DND-41 (cell line): ENCODE measurements at regions not wholly inside any gene's neighbourhood (a gene's known extent, or its start where the extent isn't known, plus 50 kb on each side); places are given as distances from the start of the nearest gene placed in this dataset.
A peak's percentile ranks its signal among the peaks of the same experiment; 100 is the strongest.

Experiments
- ATAC-seq: fragments of 200-7000 bp; cut with Tn5 transposase; 3 replicates; pipeline ENCODE4 v1.9.1; 2021; ENCODE audit warnings: low read depth; ENCODE audit not compliant: insufficient read depth
- DNase-seq: peaks from one replicate; pipeline ENCODE4 v3.0.0-alpha.2; 2020
- H2AFZ ChIP-seq: 2 replicates; pipeline ENCODE4 v1.6.0; 2012; ENCODE audit warnings: low read depth, low read length
- H3K27ac ChIP-seq: 2 replicates; pipeline ENCODE4 v1.5.1; 2012; ENCODE audit warnings: low read length, inconsistent platforms
- H3K27me3 ChIP-seq: fragments of 200-600 bp; sonication (generic); 2 replicates; pipeline ENCODE4 v1.6.0; 2012; ENCODE audit warnings: low read length, mild to moderate bottlenecking, inconsistent platforms; ENCODE audit not compliant: insufficient read depth, poor library complexity
- H3K36me3 ChIP-seq: 2 replicates; pipeline ENCODE4 v1.5.1; 2012; ENCODE audit warnings: low read length, inconsistent platforms; ENCODE audit not compliant: insufficient read depth
- H3K4me1 ChIP-seq: 2 replicates; pipeline ENCODE4 v1.5.1; 2012; ENCODE audit warnings: mild to moderate bottlenecking, low read length; ENCODE audit not compliant: insufficient read depth
- H3K4me2 ChIP-seq: 2 replicates; pipeline ENCODE4 v1.6.0; 2012; ENCODE audit warnings: mild to moderate bottlenecking, moderate library complexity, low read length, inconsistent platforms; ENCODE audit not compliant: insufficient read depth
- H3K4me3 ChIP-seq, 2 experiments: fragments of 200-600 bp in 1 of 2; shearing (Covaris generic) in 1 of 2; 2 replicates each; pipeline ENCODE4 v1.5.1; 2012 to 2016; ENCODE audit warnings: inconsistent platforms in 2 of 2, low read length in 2 of 2, mild to moderate bottlenecking in 2 of 2, low read depth in 1 of 2, moderate library complexity in 1 of 2
- H3K79me2 ChIP-seq: 2 replicates; pipeline ENCODE4 v1.6.0; 2012; ENCODE audit warnings: low read length, inconsistent platforms; ENCODE audit not compliant: insufficient read depth
- H3K9ac ChIP-seq: 2 replicates; pipeline ENCODE4 v1.6.0; 2012; ENCODE audit warnings: low read depth, mild to moderate bottlenecking, inconsistent platforms, low read length, moderate library complexity
- H3K9me3 ChIP-seq: 2 replicates; pipeline ENCODE4 v1.5.1; 2012; ENCODE audit warnings: low read length, moderate library complexity, mild to moderate bottlenecking, inconsistent platforms; ENCODE audit not compliant: insufficient read depth, severe bottlenecking
- H4K20me1 ChIP-seq: 2 replicates; pipeline ENCODE4 v1.6.0; 2012; ENCODE audit warnings: low read length; ENCODE audit not compliant: insufficient read depth
- EZH2 ChIP-seq: IDR thresholded peaks from 3 replicates; pipeline ENCODE4 v1.6.1; 2012; ENCODE audit warnings: borderline replicate concordance, low read depth, mild to moderate bottlenecking, moderate library complexity, low read length, inconsistent platforms; ENCODE audit not compliant: severe bottlenecking
- TF ChIP-seq, protein P1 (sequence below): IDR thresholded peaks from 2 replicates; pipeline ENCODE4 v1.5.1; 2012; ENCODE audit warnings: borderline replicate concordance, low read length, moderate library complexity, mild to moderate bottlenecking; ENCODE audit not compliant: poor library complexity, severe bottlenecking; ENCODE audit errors: extremely low read depth

DNA sequence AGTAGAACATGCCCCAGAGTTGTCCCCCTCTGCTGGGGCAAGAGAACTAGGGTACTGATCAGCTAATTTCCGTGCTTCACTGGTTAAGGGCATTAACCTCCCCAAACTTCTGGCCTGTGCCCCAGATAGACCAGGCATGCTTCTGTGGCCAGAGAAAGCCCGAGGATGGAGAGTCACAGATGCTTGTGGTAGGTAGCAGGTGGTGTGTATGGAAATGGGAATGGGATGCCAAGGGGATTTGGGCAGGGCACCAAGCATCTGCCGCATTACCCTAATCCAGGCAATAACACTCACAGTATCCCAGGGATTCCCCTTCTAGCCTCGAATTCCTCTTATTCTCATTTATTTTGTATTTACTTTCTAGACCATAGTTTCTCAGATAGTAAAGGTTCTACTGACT lies 124.8 kb upstream of the KLF12 start:
- Histone ChIP-seq H3K36me3 (no peaks in the 10 kb centered on the region), H4K20me1 (no peaks in the 10 kb centered on the region), H3K79me2 (no peaks in the 10 kb centered on the region), H3K4me3 (no peak overlapping the region), H3K4me1 (no peaks in the 10 kb centered on the region), H3K27me3 (no peaks in the 10 kb centered on the region), H3K4me2 (no peak overlapping the region), H2AFZ (no peak overlapping the region), H3K27ac (no peak overlapping the region), H3K9ac (no peak overlapping the region), H3K9me3 (peaks cover 3% of the 10 kb centered on the region)
- TF ChIP-seq, protein P1, sequence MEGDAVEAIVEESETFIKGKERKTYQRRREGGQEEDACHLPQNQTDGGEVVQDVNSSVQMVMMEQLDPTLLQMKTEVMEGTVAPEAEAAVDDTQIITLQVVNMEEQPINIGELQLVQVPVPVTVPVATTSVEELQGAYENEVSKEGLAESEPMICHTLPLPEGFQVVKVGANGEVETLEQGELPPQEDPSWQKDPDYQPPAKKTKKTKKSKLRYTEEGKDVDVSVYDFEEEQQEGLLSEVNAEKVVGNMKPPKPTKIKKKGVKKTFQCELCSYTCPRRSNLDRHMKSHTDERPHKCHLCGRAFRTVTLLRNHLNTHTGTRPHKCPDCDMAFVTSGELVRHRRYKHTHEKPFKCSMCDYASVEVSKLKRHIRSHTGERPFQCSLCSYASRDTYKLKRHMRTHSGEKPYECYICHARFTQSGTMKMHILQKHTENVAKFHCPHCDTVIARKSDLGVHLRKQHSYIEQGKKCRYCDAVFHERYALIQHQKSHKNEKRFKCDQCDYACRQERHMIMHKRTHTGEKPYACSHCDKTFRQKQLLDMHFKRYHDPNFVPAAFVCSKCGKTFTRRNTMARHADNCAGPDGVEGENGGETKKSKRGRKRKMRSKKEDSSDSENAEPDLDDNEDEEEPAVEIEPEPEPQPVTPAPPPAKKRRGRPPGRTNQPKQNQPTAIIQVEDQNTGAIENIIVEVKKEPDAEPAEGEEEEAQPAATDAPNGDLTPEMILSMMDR: no peak
- ATAC-seq (no peak), DNase-seq (no peak)

DNA sequence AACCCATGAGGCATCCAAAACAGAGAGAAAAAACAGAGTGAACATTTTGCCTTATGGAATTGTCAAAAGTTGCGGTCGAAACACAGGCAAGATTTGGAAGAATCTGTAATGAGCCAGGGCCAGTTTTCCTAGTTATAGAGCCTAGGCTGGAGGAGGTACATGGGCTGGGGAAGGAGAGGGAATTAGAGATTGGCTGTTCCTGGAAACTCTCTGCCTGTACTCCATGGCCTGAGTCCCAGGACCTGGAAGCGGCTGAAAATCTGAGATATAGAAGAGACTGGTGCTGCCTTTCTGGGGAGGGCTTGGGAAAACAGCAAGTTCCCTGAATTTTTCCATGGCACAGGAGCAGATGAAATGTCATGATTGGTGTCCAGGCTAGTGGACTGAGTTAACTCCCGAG lies 122.8 kb upstream of the KLF12 start:
- Histone ChIP-seq H3K9me3 (no peaks in the 10 kb centered on the region), H3K4me1 (no peaks in the 10 kb centered on the region), H2AFZ (no peak overlapping the region), H3K79me2 (no peaks in the 10 kb centered on the region), H3K9ac (no peak overlapping the region), H3K4me3 (no peak overlapping the region), H4K20me1 (no peaks in the 10 kb centered on the region), H3K36me3 (no peaks in the 10 kb centered on the region), H3K27me3 (no peaks in the 10 kb centered on the region), H3K4me2 (no peak overlapping the region), H3K27ac (no peak overlapping the region)
- ATAC-seq (no peak), DNase-seq (no peak)
- TF ChIP-seq, protein P1: no peak
- no peak for TF ChIP-seq EZH2

DNA sequence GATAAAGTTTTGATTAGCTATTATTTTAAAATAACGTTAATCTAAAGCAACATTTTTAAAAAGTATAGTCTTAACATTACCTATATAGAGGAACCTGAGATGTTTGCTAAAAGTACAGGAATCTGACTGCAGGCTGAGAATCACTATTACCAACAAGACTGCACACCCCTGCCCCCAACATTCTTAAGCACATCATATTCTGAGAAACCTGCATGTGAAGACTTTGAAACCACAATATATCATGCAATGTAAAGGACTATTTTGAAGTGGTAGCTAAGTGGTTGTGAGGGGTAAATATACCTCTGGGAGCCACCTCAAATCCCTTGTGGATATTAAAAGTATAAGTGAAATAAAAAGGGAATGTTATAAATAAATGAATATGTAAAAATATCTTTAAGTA lies 119.0 kb upstream of the KLF12 start:
- Histone ChIP-seq H3K36me3 (no peaks in the 10 kb centered on the region), H3K27me3 (no peaks in the 10 kb centered on the region), H3K9me3 (no peaks in the 10 kb centered on the region), H2AFZ (no peak overlapping the region), H3K27ac (no peak overlapping the region), H3K79me2 (no peaks in the 10 kb centered on the region), H3K4me1 (no peaks in the 10 kb centered on the region), H3K9ac (no peak overlapping the region), H4K20me1 (no peaks in the 10 kb centered on the region), H3K4me3 (no peak overlapping the region), H3K4me2 (no peak overlapping the region)
- no peak for TF ChIP-seq EZH2
- TF ChIP-seq, protein P1: no peak
- DNase-seq (peak; percentile 48), ATAC-seq (peak; percentile 97)
